Large intestine (tissue), 3 donors: ENCODE measurements at regions not wholly inside any gene's neighbourhood (a gene's known extent, or its start where the extent isn't known, plus 50 kb on each side); places are given as distances from the start of the nearest gene placed in this dataset.
"Not testable (repeated sequence)": the region's sequence is repeated elsewhere in the genome, so short reads cannot be mapped to it uniquely, and the experiment has no call there.

ENCODE experiments used
- DNase-seq, 2 donors: peaks; one replicate each; pipeline versions ENCODE4 v3.0.0 to v3.0.0-alpha.2; 2013
- H3K27ac ChIP-seq: one replicate; pipeline ENCODE4 v1.5.1; 2013; ENCODE audit warnings: low read length
- H3K27me3 ChIP-seq: 2 replicates; pipeline ENCODE4 v1.6.1; 2013; ENCODE audit warnings: low read length; ENCODE audit not compliant: control insufficient read depth, insufficient read depth
- H3K36me3 ChIP-seq: 2 replicates; pipeline ENCODE4 v1.6.1; 2013; ENCODE audit warnings: low read length; ENCODE audit not compliant: control insufficient read depth, insufficient read depth
- H3K4me1 ChIP-seq: one replicate; pipeline ENCODE4 v1.6.1; 2013; ENCODE audit warnings: low read length; ENCODE audit not compliant: control insufficient read depth, insufficient read depth
- H3K4me3 ChIP-seq: one replicate; pipeline ENCODE4 v1.5.1; 2013; ENCODE audit warnings: low read length
- H3K9me3 ChIP-seq: one replicate; pipeline ENCODE4 v1.6.1; 2013; ENCODE audit warnings: mild to moderate bottlenecking, low read depth, low read length, moderate library complexity; ENCODE audit not compliant: control insufficient read depth
- WGBS: methylation state at CpG from one replicate; pipeline ENCODE4 v1.1.5; 2013; ENCODE audit warnings: low lambda C conversion rate; ENCODE audit not compliant: insufficient coverage; 5-methylcytosine and 5-hydroxymethylcytosine counted together

DNA sequence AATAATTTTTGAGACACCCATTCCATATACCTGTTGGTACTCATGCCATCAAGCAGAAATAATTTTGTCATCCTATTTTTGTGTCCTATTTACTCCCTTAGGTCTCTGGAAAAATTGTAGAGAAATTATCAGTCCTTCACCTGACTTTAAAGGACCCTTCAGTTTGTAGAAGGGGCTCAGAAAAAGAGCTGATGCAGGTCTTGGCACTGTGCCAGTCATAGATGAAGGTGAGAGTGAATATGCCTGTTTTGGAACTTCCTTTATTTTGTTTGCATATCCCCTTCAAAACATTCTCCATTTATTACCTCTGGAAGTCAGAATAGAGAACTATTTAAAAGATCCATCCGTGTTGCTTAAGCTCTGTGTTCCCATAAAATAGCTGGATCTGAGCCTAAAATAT lies 321.0 kb upstream of the TPK1 start:
- WGBS: no CpG with 5 or more reads among the region's 1 CpG

DNA sequence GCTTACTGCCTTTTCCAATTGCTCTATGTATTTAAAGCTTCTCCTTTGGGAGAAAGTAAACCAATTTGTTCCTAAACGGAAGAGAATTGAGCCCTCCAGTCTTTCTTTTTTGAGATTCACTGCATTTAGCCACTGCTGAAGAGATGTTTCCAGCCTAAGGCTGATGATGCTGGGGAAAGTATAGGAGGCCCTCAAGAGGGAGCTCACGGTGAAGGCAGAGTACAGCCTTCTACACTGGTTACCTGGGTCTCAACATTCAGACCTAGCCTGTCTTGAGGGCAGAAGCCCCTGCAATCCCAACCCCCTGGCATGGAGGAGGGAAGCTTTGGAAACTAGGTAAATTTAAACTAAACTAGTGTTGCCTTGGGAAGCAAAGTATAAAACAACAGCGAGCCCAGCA lies 316.7 kb upstream of the TPK1 start:
- no peak for DNase-seq
- H3K4me3 ChIP-seq: no peak overlapping the region
- H3K4me1 ChIP-seq: no peaks in the 10 kb centered on the region
- H3K27ac ChIP-seq: no peak overlapping the region
- no peaks in the 10 kb centered on the region for H3K36me3 ChIP-seq
- H3K9me3 ChIP-seq: no peaks in the 10 kb centered on the region
- no peaks in the 10 kb centered on the region for H3K27me3 ChIP-seq
- WGBS: 80% methylated on average over 1 of the region's 3 CpGs

More for the DNA sequence above, 321.0 kb upstream of the TPK1 start:
- Histone ChIP-seq H3K27ac (no peak overlapping the region), H3K36me3 (no peaks in the 10 kb centered on the region), H3K9me3 (no peaks in the 10 kb centered on the region), H3K4me1 (no peaks in the 10 kb centered on the region), H3K27me3 (no peaks in the 10 kb centered on the region), H3K4me3 (no peak overlapping the region)
- DNase-seq: no peak

GRCh38 chr7:145151676-145152075 lies 315.8 kb upstream of the TPK1 start:
- Histone ChIP-seq H3K9me3 (no peaks in the 10 kb centered on the region), H3K27me3 (no peaks in the 10 kb centered on the region), H3K4me3 (no peak overlapping the region), H3K27ac (no peak overlapping the region), H3K36me3 (no peaks in the 10 kb centered on the region), H3K4me1 (no peaks in the 10 kb centered on the region)
- no CpG with 5 or more reads among the region's 11 CpGs for WGBS
- no peak for DNase-seq

DNA sequence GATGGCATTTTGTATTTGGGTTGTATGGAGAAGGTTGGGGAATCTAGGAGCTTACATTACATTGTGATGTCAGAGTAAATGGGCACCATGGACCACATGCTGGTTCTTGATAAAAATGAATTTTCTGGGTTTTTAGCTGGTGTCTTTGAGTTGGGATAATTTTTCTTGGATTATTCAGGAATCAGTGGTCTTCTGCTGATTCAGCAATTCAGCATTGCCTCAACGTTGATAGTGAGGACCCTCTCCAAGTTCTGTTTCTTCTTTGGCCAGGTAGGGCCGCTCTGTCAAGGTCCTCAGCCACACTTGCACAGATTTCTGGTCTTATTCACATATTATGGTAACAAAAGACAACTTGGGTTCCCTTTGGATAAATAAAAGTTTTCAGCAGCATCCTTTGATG lies 312.0 kb upstream of the TPK1 start:
- Histone ChIP-seq H3K27ac (no peak overlapping the region), H3K4me1 (no peaks in the 10 kb centered on the region), H3K9me3 (no peaks in the 10 kb centered on the region), H3K36me3 (no peaks in the 10 kb centered on the region), H3K27me3 (no peaks in the 10 kb centered on the region), H3K4me3 (no peak overlapping the region)
- WGBS: no CpG with 5 or more reads among the region's 2 CpGs
- no peak for DNase-seq

DNA sequence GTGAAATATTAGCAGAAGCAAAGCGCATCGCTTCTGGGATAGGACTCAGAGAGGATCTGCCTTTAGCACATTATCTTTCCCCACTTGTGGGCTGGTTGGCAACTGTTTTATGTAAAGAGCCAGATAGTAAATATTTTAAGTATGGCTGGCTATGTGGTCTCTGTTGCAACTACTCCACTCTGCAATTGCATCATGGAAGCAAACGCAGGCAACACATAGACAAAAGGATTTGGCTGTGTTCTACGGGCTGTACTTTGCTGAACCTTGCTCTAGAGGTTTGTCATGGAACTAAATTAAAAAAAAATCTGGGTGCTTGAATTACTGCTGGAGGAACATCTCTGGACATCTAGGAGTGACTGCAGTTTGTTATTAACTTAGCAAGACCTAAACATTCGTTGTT lies 307.8 kb upstream of the TPK1 start:
- Histone ChIP-seq H3K36me3 (no peaks in the 10 kb centered on the region), H3K4me3 (no peak overlapping the region), H3K27ac (no peak overlapping the region), H3K9me3 (no peaks in the 10 kb centered on the region), H3K27me3 (no peaks in the 10 kb centered on the region), H3K4me1 (no peaks in the 10 kb centered on the region)
- 80% methylated on average over 1 of the region's 5 CpGs for WGBS
- DNase-seq: no peak

GRCh38 chr7:145134377-145134776 lies 298.5 kb upstream of the TPK1 start:
- Histone ChIP-seq H3K27me3 (no peaks in the 10 kb centered on the region), H3K4me1 (no peaks in the 10 kb centered on the region), H3K27ac (no peak overlapping the region), H3K9me3 (peaks cover 2% of the 10 kb centered on the region), H3K36me3 (no peaks in the 10 kb centered on the region), H3K4me3 (no peak overlapping the region)
- DNase-seq: no peak

GRCh38 chr7:145123502-145123901 lies 287.6 kb upstream of the TPK1 start:
- H3K27ac ChIP-seq: no peak overlapping the region
- DNase-seq: no peak
- no peaks in the 10 kb centered on the region for H3K9me3 ChIP-seq
- WGBS: 100% methylated on average over 1 of the region's 2 CpGs
- H3K36me3 ChIP-seq: no peaks in the 10 kb centered on the region
- no peaks in the 10 kb centered on the region for H3K27me3 ChIP-seq
- no peak overlapping the region for H3K4me3 ChIP-seq
- H3K4me1 ChIP-seq: no peaks in the 10 kb centered on the region

- Histone ChIP-seq H3K4me1 (no peaks in the 10 kb centered on the region), H3K9me3 (no peaks in the 10 kb centered on the region), H3K27me3 (no peaks in the 10 kb centered on the region), H3K27ac (no peak overlapping the region), H3K36me3 (no peaks in the 10 kb centered on the region), H3K4me3 (no peak overlapping the region)
- WGBS: no CpG with 5 or more reads among the region's 1 CpG
- no peak for DNase-seq
Measured at GRCh38 chr7:145106001-145106400, 270.1 kb upstream of the TPK1 start.

GRCh38 chr7:145105561-145105960 lies 269.7 kb upstream of the TPK1 start:
- Histone ChIP-seq H3K4me3 (no peak overlapping the region), H3K27ac (no peak overlapping the region), H3K4me1 (no peaks in the 10 kb centered on the region), H3K27me3 (no peaks in the 10 kb centered on the region), H3K36me3 (no peaks in the 10 kb centered on the region), H3K9me3 (no peaks in the 10 kb centered on the region)
- WGBS: no CpG with 5 or more reads among the region's 2 CpGs
- no peak for DNase-seq

DNA sequence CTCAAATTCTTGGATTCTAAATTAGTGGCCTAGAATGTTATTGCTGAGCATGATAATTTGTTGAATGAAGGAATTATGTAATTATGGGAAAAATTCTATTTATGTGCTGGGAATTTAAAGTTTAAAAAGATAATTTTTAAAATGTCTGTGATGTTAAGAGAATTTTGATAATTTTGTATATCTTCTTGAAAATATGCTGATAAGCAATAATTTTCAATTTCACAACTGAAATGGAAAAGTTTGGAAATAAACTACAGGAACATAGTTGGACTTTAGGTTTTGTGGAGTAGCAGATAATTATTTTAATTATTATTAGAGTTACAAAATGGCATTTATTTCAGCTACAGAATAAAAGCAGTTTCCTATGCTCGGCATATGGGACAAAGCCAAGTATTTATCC lies 268.5 kb upstream of the TPK1 start:
- H3K4me1 ChIP-seq: no peaks in the 10 kb centered on the region
- H3K4me3 ChIP-seq: no peak overlapping the region
- H3K36me3 ChIP-seq: no peaks in the 10 kb centered on the region
- no CpG with 5 or more reads among the region's 1 CpG for WGBS
- no peak overlapping the region for H3K27ac ChIP-seq
- H3K27me3 ChIP-seq: no peaks in the 10 kb centered on the region
- DNase-seq: no peak
- no peaks in the 10 kb centered on the region for H3K9me3 ChIP-seq

GRCh38 chr7:145102199-145102598 lies 266.3 kb upstream of the TPK1 start:
- not testable (repeated sequence) for H3K4me3 ChIP-seq, H3K27me3 ChIP-seq, H3K36me3 ChIP-seq, H3K27ac ChIP-seq, H3K4me1 ChIP-seq, DNase-seq, H3K9me3 ChIP-seq
- WGBS: no CpG with 5 or more reads among the region's 10 CpGs
